GM19324 (cell line): ENCODE measurements at regions not wholly inside any gene's neighbourhood (a gene's known extent, or its start where the extent isn't known, plus 50 kb on each side); places are given as distances from the start of the nearest gene placed in this dataset.
"Not testable (repeated sequence)": the region's sequence is repeated elsewhere in the genome, so short reads cannot be mapped to it uniquely, and the experiment has no call there.

Experiments used
- ATAC-seq: cut with Tn5 transposase; IDR thresholded peaks from one replicate; pipeline ENCODE4 v1.9.1; 2021; ENCODE audit warnings: mild to moderate bottlenecking, moderate library complexity; ENCODE audit not compliant: unreplicated experiment, low FRiP score

DNA sequence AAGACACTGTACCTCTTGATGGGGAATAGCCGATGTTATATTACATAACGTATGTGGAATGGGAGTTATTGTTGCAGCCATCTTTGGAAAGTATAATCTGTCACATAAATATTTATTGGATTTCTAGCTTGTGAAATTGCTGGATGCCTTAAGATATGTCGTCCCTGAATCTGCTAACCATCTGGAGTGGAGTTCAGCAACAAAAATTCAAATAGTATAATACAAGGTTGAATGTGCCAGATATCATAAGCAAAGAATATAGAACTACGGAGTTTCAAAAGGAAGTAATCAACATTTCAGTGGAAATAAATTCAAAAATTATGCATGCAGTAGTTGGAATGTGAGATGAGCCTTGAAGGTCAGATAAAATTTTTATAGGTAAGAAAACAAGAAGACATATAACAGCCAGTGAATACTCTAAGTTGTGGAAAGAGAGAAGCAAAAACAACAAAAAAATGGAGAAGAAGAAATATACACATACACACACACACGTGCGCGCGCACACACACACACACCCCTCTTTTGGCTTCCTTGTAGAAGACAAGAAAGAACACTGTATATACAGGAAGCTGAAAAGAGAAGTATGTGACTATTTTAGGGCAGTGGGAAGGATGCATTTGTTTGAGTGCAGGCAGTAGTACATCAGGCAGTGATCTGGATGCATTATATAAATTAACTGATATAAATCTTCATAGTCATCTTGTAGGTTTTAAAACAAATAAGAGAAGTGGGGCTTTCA, 516.7 kb downstream of the KCNT2 start:
- no peak for ATAC-seq

GRCh38 chr1:196090226-196090625, 518.0 kb downstream of the KCNT2 start:
- ATAC-seq = no peak

- no peak for ATAC-seq
These were observed 519.7 kb downstream of the KCNT2 start for GRCh38 chr1:196088541-196088940.

DNA sequence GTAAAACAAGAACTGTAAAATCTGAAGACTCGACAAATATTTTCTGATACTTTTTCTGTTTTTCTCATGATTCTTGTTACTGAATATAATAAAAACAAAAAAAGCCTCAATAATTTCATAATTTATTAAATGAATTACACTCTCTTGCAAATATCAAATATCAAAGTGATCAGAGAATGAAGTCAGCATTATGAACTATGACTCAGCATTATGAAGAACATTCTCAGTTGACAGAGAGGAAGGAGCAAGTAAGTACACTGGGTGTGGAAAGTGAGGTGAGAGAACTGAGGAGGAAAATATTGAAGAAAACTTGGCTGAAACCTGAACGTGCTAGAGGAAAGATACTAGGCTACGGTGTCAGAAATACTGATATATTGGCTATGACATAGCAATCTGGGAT, 529.5 kb downstream of the KCNT2 start:
- no peak for ATAC-seq

DNA sequence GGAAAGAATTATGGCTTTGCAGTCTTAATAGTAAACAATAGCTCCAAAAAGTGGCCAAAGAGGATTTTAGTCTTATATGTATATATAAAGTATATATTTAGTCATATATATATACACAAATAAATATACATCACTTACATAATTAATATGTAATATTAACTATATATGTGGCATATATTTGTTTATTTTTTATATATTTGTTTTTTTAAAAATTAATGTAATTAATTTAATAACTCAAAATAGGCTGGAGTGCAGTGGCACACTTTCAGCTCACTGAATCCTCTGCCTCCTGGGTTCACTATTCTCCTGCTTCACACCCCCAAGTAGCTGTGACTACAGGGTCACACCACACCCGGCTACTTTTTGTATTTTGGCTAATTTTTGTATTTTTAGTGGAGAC, 532.6 kb downstream of the KCNT2 start:
- no peak for ATAC-seq

DNA sequence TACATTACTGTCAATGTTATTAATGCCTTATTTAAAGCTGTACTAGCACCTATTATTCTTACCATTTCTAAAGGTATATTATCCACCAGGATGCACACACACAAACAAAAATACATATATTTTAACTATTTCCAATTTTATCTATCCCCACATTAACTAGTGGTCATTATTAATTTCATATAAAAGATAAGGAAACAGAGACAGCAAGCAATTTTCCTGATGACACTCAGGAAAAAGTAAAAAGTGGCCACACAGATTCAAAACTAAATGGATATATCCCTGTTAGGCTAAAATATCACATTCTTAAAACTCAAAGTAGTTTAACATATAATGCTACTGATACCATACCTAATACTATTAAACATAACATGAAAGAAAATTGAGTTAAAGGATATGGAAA, 534.1 kb downstream of the KCNT2 start:
- ATAC-seq = no peak

GRCh38 chr1:196071447-196071846, 536.8 kb downstream of the KCNT2 start:
- no peak for ATAC-seq

DNA sequence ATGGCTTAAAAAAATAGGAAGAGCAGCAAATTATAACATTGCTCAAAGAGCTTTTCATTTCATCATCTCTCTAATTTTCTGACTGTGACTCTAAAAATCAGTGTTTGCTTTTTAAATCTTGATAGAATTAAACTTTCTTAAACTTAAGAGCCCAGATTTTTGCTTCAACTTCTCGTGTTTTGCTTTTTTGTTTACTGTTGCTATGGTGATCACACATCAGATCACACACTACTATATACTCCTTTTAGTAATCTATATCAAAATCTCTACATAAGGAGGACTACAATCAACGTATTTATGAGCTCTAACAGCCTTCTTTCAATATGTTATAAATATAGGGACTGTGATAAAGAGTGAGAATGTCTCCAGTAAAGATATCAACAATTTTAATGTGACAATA, 537.3 kb downstream of the KCNT2 start:
- ATAC-seq = no peak

DNA sequence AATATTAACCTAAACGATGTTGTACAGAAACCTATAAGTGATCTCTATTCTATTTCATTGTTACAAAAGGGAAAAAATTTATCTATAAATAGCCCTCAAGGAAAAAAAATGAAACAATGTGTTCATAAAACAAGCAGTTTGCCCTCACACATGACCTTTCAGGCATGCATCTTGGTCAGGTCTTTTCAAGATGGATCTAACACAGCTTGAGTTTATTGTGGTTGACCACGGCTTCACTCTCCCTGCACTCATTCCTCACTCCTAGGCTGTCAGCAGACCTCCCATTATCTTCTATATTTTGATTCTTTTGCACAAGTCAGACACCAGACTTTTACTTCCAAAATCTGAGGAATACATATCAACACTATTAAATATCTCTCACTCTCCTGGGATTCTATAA, 544.3 kb downstream of the KCNT2 start:
- no peak for ATAC-seq

GRCh38 chr1:196063294-196063693, 544.9 kb downstream of the KCNT2 start:
- ATAC-seq = no peak

- ATAC-seq = no peak
These were observed 547.7 kb downstream of the KCNT2 start for GRCh38 chr1:196060539-196060938.

DNA sequence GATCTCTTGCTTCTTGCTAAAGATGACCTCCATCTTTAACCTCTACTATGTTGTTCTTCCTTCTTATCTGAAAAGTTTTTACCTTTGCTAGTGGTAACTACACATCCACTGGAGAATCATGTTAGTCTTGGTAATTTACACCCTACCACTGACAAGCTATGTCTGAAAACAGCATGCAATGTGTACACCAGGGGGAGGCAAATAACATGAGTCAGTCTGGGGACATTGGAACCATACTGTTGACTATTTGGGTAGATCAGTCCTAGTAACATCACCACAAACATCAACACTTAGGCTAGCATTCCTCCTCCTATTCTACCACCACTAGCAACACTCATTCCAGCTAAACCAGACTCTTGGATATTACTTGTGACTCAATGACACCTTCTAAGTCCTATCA, 549.0 kb downstream of the KCNT2 start:
- no peak for ATAC-seq

GRCh38 chr1:196056966-196057365, 551.3 kb downstream of the KCNT2 start:
- ATAC-seq = no peak

- no peak for ATAC-seq
These were observed 558.8 kb downstream of the KCNT2 start for GRCh38 chr1:196049407-196049806.

DNA sequence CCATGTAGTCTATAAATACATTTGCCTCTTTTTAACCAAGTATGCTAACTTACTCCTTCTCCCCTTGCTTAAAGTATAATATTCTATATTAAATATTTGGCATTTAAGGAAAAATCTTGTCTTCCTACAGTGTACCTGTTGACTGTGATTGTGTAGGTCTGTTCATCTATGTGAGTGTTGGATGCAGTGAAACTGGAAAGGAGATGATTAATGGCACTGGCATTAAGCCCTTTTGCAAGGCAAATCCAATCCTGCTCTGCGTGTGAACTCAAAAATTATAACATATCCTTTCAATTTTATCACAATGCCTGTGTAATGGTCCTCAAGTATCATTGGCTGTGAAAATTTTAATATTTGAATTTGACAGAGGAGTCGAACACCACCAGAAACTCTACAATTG, 565.0 kb downstream of the KCNT2 start:
- ATAC-seq = no peak

- no peak for ATAC-seq
These were observed 574.0 kb downstream of the KCNT2 start for GRCh38 chr1:196034080-196034706.

GRCh38 chr1:196031387-196031786, 576.9 kb downstream of the KCNT2 start:
- not testable (repeated sequence) for ATAC-seq

DNA sequence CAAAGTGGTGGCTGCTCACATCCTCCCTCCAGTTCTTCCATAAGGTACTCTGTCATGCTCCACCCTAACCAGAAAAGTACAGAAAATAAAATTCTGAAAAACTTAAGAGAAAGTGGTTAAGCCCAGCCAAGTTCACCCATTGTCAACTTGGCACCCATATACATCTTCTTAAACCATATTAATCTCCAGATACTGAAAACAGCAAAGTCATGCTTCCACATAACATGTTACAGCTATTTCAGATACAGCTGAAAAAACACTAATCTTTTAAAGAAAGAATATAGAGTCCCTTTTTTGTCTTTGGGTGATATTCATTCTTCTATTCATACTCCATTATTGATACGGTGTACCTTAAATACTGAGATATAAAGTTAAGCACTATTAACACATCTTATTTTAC, 577.8 kb downstream of the KCNT2 start:
- ATAC-seq = no peak

GRCh38 chr1:196029410-196029809, 578.8 kb downstream of the KCNT2 start:
- ATAC-seq = no peak

DNA sequence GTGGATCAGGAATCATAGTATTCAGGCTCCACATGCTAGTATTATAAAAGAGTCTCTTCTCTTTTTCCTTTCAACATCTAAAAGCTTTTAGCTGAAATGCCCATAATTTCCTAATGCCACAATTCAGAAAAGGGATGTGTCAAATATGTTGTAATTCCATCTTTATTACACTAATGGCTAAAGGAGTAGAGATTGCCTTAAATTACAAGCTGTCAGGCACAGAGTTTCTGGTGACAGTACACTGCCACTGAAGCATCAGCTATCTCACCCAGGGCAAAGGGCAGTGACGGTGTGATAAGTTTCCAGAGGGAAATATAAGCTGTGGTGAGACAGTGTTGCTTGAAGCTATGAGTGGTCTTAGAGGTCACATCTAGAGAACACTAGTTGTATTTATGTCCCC, 581.1 kb downstream of the KCNT2 start:
- ATAC-seq = no peak

DNA sequence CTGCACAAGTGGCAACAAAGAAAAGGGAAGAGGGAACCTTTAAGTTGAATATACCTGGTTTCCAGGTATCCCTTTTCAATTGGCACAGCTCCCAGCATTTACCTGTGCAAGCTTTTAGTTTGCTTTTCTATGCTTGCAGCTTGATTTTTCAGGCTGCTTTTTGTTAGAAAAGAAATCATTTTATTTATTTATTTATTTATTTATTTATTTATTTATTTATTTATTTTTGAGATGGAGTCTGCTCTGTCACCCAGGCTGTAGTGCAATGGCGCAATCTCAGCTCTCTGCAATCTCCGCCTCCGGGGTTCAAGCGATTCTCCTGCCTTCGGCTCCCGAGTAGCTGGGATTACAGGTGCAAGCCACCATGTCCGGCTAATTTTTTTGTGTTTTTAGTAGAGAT, 587.1 kb downstream of the KCNT2 start:
- not testable (repeated sequence) for ATAC-seq

DNA sequence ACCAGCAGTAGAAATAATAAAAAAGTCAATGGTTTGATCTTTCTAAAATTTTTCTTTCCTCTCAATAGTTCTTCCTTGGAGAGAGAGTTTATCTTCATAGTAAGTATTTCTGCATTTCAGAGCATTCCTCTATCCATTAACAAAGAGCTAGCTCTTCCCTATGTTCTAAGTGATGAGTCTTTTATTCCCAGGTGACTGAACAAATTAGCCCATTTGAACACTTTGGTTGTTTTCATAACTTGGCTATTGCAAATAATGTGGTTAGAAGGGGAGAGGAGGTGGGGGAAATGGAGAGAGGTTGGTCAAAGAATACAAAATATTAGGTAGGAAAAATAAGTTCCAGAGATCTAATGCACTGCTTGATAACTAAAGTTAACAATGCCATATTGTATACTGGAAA, 598.9 kb downstream of the KCNT2 start:
- no peak for ATAC-seq
